Activated CD8-positive, alpha-beta memory T cell treated with anti-CD3 and anti-CD28 coated beads, Interleukin-2, amount 10 ng/mL, durations not matched to agents 7 days and 5 days (primary cell): ENCODE measurements at regions not wholly inside any gene's neighbourhood (a gene's known extent, or its start where the extent isn't known, plus 50 kb on each side); places are given as distances from the start of the nearest gene placed in this dataset.

Experiments
- ATAC-seq: fragments of 150-1000 bp; cut with Tn5 transposase; one replicate; pipeline ENCODE4 v1.10.0; 2021; ENCODE audit warnings: moderate library complexity
- CTCF ChIA-PET: fragments of 350-600 bp; sonication (Branson Sonifier 250); formaldehyde crosslinking; loops from one replicate; lab custom pipeline; 2021; ENCODE audit warnings: antibody characterized with exemption; lab: Charles Lee
- DNase-seq: peaks from one replicate; pipeline ENCODE4 v3.0.0-alpha.2; 2020
- H3K27ac Mint-ChIP-seq: one replicate; pipeline ENCODE4 v1.8.0; 2021; ENCODE audit warnings: mild to moderate bottlenecking, mixed read lengths
- H3K27me3 Mint-ChIP-seq: one replicate; pipeline ENCODE4 v1.8.0; 2021; ENCODE audit warnings: mixed read lengths
- H3K36me3 Mint-ChIP-seq: one replicate; pipeline ENCODE4 v1.8.0; 2021; ENCODE audit warnings: mild to moderate bottlenecking, mixed read lengths
- H3K4me1 Mint-ChIP-seq: one replicate; pipeline ENCODE4 v1.8.0; 2021; ENCODE audit warnings: mixed read lengths
- H3K4me3 Mint-ChIP-seq: one replicate; pipeline ENCODE4 v1.8.0; 2021; ENCODE audit warnings: mild to moderate bottlenecking, moderate library complexity, mixed read lengths
- H3K9me3 Mint-ChIP-seq: one replicate; pipeline ENCODE4 v1.8.0; 2022; ENCODE audit warnings: low read depth, mixed read lengths

DNA sequence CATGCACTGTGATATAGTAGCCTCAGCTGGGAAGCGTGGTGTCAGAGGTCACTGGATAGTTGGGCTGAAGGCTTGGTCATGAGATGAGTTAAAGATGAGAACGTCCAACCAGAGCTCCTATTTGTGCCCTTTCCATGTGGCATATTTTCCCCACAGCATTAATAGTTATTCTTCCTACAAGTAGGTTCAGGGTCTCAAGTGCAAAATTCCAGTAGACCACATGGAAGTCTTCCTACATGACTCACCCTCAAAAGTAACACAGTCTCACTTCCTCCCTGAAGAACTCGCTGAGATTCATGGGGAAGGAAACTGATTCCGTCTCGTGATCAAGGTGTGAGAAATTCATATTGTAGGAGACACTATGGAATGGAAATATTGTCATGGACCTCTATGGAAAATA is 1212.5 kb upstream of the PRKX start:
- Mint-ChIP-seq H3K4me1 (no peaks in the 10 kb centered on the region), H3K27me3 (no peaks in the 10 kb centered on the region), H3K9me3 (peaks cover 5% of the 10 kb centered on the region), H3K4me3 (no peak overlapping the region), H3K27ac (no peak overlapping the region), H3K36me3 (no peaks in the 10 kb centered on the region)
- CTCF ChIA-PET: no interaction called here
- ATAC-seq: no peak
- no peak for DNase-seq

DNA sequence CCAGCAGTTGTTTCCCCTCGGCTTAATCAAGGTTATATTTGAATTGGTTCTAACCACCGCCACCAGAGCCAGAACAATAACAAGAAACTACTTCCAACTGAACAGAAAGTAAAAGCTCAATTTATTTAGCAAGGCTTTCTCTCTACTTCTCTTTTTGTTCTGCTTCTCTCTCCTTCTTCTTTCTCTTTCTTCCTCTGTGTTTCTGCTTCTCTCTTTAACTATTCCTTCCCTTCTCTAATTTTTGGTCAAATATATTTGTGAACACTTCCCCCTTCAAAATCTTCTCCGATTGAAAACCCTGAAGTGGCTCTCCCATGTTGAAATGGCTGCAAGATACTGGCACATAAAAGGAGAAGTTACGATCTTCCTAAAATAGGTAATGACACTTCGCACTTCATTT is 1195.9 kb upstream of the PRKX start:
- Mint-ChIP-seq H3K4me3 (no peak overlapping the region), H3K4me1 (no peaks in the 10 kb centered on the region), H3K27me3 (no peaks in the 10 kb centered on the region), H3K27ac (no peak overlapping the region), H3K9me3 (peaks cover 6% of the 10 kb centered on the region), H3K36me3 (no peaks in the 10 kb centered on the region)
- CTCF ChIA-PET: no interaction called here
- DNase-seq (no peak), ATAC-seq (no peak)

DNA sequence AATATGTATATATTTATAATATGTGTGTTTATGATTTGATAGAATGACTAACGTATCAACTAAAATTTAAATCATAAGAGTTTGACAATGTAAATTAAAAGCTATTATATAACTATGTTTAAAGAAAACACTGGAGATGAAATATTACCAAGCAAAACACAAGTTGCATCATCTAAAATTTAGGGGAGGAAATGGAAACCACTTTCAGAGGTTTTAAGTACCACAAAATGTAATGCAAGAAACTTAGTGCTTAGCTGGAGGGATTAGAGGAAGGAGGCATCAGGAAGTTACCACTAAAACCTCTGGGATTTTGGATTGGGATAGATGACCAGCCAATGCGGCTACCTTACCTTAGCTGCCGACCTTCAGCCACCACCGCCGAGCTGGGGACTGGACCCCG is 1192.1 kb upstream of the PRKX start:
- no peaks in the 10 kb centered on the region for H3K4me1 Mint-ChIP-seq
- H3K9me3 Mint-ChIP-seq: peaks cover 4% of the 10 kb centered on the region
- no peak overlapping the region for H3K4me3 Mint-ChIP-seq
- H3K36me3 Mint-ChIP-seq: no peaks in the 10 kb centered on the region
- ATAC-seq (no peak), DNase-seq (no peak)
- H3K27ac Mint-ChIP-seq: no peak overlapping the region
- H3K27me3 Mint-ChIP-seq: no peaks in the 10 kb centered on the region
- CTCF ChIA-PET: no interaction called here

DNA sequence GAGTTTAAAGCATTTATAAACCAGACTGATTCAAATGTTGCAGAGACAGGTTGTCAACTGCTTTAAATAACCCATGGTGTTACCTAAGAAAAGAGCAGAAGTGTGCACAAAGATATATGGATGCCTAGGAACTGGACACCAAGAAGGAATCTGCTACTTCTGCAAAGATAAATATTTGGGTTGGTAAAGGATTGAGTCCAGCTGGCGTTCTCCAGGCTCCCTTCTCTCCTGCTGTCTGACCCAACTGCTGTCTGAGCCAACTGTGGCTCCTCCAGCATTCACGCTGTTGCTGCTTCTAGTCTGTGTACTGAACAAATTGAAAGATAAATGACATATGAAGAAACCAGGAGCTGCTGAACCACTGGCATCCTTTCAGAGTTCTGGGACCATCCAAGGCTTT is 1167.8 kb upstream of the PRKX start:
- no peak for ATAC-seq
- CTCF ChIA-PET: no interaction called here

DNA sequence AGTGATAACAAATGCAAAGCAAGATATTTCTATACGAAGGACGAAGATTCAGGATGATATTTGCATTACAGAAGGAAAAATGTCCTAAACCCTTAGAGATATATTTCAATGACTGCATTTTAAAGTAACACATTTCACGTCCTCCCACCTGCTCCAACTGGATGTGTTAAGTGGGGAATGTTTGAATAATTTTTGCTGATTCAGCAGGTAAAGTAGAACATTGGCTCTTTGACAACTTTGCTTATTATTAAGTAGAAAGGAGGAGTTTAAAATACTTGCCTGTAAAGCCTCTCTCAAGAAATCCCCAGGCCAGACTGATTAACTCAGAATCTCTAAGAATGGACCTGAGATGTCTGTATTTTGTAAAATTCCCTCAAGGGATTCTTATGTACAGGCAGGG is 1165.2 kb upstream of the PRKX start:
- Mint-ChIP-seq H3K4me1 (no peaks in the 10 kb centered on the region), H3K27me3 (no peaks in the 10 kb centered on the region), H3K36me3 (no peaks in the 10 kb centered on the region), H3K9me3 (peaks cover 4% of the 10 kb centered on the region), H3K27ac (no peak overlapping the region), H3K4me3 (no peak overlapping the region)
- ATAC-seq: no peak
- CTCF ChIA-PET: no interaction called here
- no peak for DNase-seq

More for the DNA sequence above, 1167.8 kb upstream of the PRKX start:
- peaks cover 4% of the 10 kb centered on the region for H3K9me3 Mint-ChIP-seq
- no peaks in the 10 kb centered on the region for H3K4me1 Mint-ChIP-seq
- no peaks in the 10 kb centered on the region for H3K36me3 Mint-ChIP-seq
- H3K4me3 Mint-ChIP-seq: no peak overlapping the region
- no peak overlapping the region for H3K27ac Mint-ChIP-seq
- DNase-seq: no peak
- H3K27me3 Mint-ChIP-seq: no peaks in the 10 kb centered on the region

DNA sequence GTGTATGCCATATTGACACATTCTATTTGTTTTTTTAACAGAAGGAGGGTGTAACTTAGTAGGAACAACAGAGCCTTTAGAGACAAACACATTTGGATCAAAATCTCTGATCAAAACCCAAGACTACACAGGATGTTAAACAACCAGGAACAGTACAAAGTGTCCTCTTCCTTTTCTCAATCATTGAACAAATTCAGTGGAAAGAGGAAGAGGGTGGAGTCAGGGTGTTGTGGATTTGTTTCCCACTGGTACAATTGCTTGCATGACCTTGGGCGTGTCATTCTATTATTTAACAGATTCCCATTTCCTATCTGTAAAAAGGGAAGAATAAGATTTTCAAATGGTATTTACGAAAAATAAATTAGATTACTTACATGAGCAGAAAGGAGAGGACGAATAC is 1162.8 kb upstream of the PRKX start:
- no peaks in the 10 kb centered on the region for H3K36me3 Mint-ChIP-seq
- H3K4me1 Mint-ChIP-seq: no peaks in the 10 kb centered on the region
- H3K9me3 Mint-ChIP-seq: peaks cover 5% of the 10 kb centered on the region
- CTCF ChIA-PET: no interaction called here
- no peak overlapping the region for H3K27ac Mint-ChIP-seq
- ATAC-seq: no peak
- DNase-seq: no peak
- H3K27me3 Mint-ChIP-seq: no peaks in the 10 kb centered on the region
- H3K4me3 Mint-ChIP-seq: no peak overlapping the region

DNA sequence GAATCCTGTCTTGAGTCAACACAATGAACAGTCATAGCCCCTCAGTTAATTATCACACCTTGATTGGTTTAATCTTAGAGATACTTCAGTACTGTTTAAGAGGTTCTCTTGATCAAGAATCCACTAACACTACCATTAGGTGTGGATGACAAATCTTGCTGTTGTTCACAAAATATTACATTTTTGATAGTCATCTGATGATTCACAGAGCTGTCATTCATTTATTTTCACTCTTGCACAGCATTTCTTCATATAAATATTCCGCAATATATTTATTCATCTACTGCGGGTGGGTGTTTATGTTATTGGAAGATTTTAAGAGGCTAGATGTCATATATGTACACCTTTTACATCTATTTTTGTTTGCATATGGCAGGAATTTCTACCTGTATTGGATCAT is 1138.1 kb upstream of the PRKX start:
- ATAC-seq (no peak), DNase-seq (no peak)
- Mint-ChIP-seq H3K27me3 (no peaks in the 10 kb centered on the region), H3K4me1 (no peaks in the 10 kb centered on the region), H3K36me3 (no peaks in the 10 kb centered on the region), H3K4me3 (no peak overlapping the region), H3K27ac (no peak overlapping the region), H3K9me3 (peaks cover 2% of the 10 kb centered on the region)
- CTCF ChIA-PET: no interaction called here

DNA sequence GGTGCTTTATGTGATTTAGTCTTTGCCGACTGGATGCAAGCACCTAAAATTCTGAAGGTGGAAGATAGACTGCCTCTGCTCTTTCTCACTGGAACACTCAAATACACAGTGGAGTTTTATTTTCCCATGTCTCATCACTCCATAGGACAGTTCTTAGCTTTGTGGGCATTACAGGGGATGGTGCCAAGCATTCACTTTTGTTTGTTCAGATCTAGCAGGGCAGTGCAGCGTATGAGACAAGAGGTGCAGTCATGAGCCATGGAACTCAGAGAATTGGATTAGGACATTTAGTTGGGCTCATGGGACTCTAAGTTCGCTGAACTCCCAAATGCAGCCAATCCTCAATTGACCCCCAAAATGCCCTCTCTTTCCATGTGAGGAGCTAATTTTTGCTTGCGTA is 1136.9 kb upstream of the PRKX start:
- no peaks in the 10 kb centered on the region for H3K27me3 Mint-ChIP-seq
- H3K4me3 Mint-ChIP-seq: no peak overlapping the region
- H3K9me3 Mint-ChIP-seq: peaks cover 2% of the 10 kb centered on the region
- no peak for ATAC-seq
- no peak overlapping the region for H3K27ac Mint-ChIP-seq
- CTCF ChIA-PET: no interaction called here
- DNase-seq: no peak
- H3K36me3 Mint-ChIP-seq: no peaks in the 10 kb centered on the region
- no peaks in the 10 kb centered on the region for H3K4me1 Mint-ChIP-seq

DNA sequence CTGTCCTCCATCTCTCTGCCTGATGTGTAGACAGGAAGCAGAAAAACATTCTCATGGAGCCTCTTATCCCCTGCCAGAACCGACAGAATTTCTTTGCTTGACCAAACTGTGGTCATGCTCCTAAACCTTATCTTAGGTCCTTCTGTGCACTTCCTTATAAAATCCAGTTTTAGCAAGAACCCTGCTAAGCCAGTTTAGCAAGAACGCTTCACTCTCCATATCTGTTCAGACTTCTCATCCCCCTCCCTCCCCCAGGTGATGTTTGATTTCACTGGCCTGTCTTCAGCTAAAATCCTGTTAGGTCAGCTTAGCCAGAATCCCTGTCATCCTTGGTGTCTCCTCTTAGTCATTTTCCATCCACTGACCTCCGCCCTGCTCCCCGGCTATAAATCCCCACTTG is 1130.9 kb upstream of the PRKX start:
- ATAC-seq (no peak), DNase-seq (no peak)
- CTCF ChIA-PET: no interaction called here
- Mint-ChIP-seq H3K27me3 (no peaks in the 10 kb centered on the region), H3K36me3 (no peaks in the 10 kb centered on the region), H3K4me3 (no peak overlapping the region), H3K4me1 (no peaks in the 10 kb centered on the region), H3K9me3 (peaks cover 2% of the 10 kb centered on the region), H3K27ac (no peak overlapping the region)

DNA sequence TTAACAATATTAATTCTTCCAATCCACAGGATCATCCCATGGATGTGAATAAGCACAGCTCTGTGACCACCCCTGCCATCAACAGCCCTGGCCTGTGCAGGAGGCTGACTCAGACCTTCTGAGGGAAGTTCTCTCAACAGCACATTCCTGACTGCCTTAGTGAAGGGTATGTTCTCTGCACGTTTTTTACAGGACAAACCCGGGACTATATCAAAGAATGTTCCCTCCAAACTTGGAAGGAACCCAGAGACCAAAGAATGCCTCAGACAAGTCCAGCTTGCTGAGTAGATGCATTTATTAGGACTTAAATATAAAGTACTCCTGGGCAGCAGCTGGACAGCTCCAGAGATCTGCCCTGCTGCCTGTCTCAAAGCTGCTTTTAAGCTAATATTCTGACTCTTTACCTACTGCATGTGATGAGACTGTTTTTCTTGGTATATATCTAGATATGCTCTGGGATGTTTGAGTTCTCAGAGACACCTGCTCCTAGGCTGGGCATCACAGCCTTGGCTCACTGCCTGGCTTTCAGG is 1127.8 kb upstream of the PRKX start:
- no peaks in the 10 kb centered on the region for H3K4me1 Mint-ChIP-seq
- ATAC-seq (no peak), DNase-seq (no peak)
- peaks cover 2% of the 10 kb centered on the region for H3K9me3 Mint-ChIP-seq
- no peak overlapping the region for H3K27ac Mint-ChIP-seq
- no peaks in the 10 kb centered on the region for H3K27me3 Mint-ChIP-seq
- CTCF ChIA-PET: no interaction called here
- no peaks in the 10 kb centered on the region for H3K36me3 Mint-ChIP-seq
- no peak overlapping the region for H3K4me3 Mint-ChIP-seq

DNA sequence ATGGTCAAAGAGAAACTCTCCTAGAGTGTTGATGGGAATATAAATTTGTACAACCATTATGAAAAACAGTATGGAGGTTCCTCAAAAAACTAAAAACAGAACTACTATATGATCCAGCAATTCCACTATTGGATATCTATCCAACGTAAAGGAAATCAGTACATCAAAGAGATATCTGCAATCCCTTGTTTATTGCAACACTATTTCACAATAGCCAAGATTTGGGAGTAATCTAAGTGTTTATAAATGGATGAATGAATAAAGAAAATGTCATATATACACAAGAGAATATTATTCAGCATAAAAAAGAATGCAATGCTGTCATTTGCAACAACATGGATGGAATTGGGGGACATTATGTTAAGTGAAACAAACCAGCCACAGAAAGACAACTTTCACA is 1118.1 kb upstream of the PRKX start:
- H3K36me3 Mint-ChIP-seq: no peaks in the 10 kb centered on the region
- peaks cover 2% of the 10 kb centered on the region for H3K9me3 Mint-ChIP-seq
- DNase-seq: no peak
- H3K27ac Mint-ChIP-seq: no peak overlapping the region
- no peak overlapping the region for H3K4me3 Mint-ChIP-seq
- no peak for ATAC-seq
- no peaks in the 10 kb centered on the region for H3K27me3 Mint-ChIP-seq
- CTCF ChIA-PET: no interaction called here
- H3K4me1 Mint-ChIP-seq: no peaks in the 10 kb centered on the region

DNA sequence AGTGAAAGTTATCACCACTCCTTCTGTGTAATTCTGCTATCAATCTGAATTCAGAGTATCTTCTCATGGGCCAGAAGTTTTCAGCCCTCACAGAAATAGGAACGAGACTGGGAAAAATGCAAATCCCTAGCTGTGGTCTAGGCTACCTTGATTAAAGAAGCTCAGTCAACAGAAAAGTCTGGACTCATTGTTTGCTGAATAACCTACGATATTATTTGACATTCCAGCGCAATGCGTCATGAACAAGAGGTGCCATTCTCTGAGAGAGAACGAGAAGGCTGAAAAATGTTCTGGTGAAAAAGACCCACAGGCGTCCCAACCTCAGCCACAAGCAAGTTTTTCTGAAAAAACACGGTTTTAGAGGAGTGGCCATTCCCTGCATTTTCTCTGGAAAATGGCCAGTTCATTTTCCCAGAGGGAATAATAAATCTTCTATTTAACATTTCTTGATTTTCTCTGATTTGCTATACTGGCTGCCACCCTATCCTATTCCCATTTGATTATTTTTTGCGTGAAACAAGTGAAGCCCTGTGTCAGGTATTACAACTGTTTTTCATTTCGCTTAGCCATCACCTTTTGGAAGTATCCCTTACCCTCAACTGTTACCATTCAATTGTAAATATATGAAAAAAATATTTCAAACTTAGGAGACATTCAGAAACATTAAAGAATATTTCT is 1117.6 kb upstream of the PRKX start:
- peaks cover 2% of the 10 kb centered on the region for H3K9me3 Mint-ChIP-seq
- CTCF ChIA-PET: no interaction called here
- no peaks in the 10 kb centered on the region for H3K4me1 Mint-ChIP-seq
- DNase-seq (no peak), ATAC-seq (no peak)
- H3K27ac Mint-ChIP-seq: no peak overlapping the region
- H3K36me3 Mint-ChIP-seq: no peaks in the 10 kb centered on the region
- H3K4me3 Mint-ChIP-seq: no peak overlapping the region
- H3K27me3 Mint-ChIP-seq: no peaks in the 10 kb centered on the region

DNA sequence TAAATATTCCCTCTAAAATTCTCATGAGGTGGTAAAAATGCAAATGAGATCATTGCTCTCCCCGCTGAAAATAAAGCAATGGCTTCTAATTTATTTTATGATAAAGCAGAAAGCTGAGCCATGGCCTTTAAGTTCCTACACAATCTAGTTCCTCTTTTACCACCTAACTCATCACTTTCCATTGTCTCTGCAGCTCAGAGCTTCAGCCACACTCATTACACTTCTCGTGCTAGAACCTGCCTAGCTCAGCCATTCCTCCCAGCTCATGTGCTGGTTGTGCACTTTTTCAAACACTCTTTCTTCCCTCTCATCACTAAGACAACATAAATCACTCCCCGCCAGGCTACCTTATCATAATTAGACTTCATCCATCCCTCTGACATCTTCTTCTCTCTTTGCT is 1112.1 kb upstream of the PRKX start:
- no peaks in the 10 kb centered on the region for H3K27me3 Mint-ChIP-seq
- no peaks in the 10 kb centered on the region for H3K4me1 Mint-ChIP-seq
- peaks cover 8% of the 10 kb centered on the region for H3K9me3 Mint-ChIP-seq
- CTCF ChIA-PET: no interaction called here
- ATAC-seq (no peak), DNase-seq (no peak)
- H3K4me3 Mint-ChIP-seq: no peak overlapping the region
- no peak overlapping the region for H3K27ac Mint-ChIP-seq
- no peaks in the 10 kb centered on the region for H3K36me3 Mint-ChIP-seq

DNA sequence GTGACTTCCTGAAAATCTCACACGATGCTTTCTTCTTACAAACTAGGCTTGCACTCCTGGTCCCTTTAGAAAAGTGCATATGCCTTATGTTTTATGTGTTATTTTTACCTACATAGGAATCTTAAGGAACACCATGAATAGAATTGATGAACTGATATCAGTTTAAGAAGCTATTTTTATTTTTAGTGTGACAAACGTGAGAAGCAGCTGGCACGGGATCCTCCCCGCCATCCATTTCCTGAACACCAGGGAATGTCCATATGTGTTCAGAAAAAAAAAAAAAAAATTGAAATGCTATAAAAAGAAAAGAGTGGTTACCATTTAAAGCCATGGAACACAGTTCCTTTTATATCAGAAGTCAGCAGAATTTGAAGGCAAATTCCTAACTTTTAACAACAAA is 1096.1 kb upstream of the PRKX start:
- no peaks in the 10 kb centered on the region for H3K9me3 Mint-ChIP-seq
- no peaks in the 10 kb centered on the region for H3K4me1 Mint-ChIP-seq
- CTCF ChIA-PET: no interaction called here
- no peak for DNase-seq
- no peak for ATAC-seq
- H3K4me3 Mint-ChIP-seq: no peak overlapping the region
- H3K27me3 Mint-ChIP-seq: no peaks in the 10 kb centered on the region
- no peak overlapping the region for H3K27ac Mint-ChIP-seq
- H3K36me3 Mint-ChIP-seq: no peaks in the 10 kb centered on the region

DNA sequence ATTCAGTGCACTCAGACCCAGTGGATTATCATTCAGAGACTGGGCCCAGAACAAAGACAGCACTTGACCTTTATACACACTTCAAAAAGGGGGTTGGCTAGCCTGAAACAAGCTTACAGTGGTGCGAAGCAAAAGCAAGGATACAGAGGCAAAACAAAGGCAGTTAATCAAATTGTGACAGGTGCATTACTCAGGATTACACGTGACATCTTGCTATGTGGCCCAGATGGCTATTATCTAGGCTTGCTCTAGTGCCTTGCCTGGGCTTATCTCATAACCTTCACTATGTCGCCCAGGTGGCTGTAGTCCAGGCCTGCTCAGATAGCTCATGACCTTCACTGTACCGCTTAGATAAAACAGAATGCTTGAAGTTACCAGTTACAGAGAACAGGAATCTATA is 1092.1 kb upstream of the PRKX start:
- Mint-ChIP-seq H3K4me3 (no peak overlapping the region), H3K9me3 (no peaks in the 10 kb centered on the region), H3K27ac (no peak overlapping the region), H3K4me1 (no peaks in the 10 kb centered on the region), H3K27me3 (no peaks in the 10 kb centered on the region), H3K36me3 (no peaks in the 10 kb centered on the region)
- no peak for ATAC-seq
- DNase-seq: no peak
- CTCF ChIA-PET: no interaction called here
